Lower leg skin (tissue), 4 donors: ENCODE measurements at regions not wholly inside any gene's neighbourhood (a gene's known extent, or its start where the extent isn't known, plus 50 kb on each side); places are given as distances from the start of the nearest gene placed in this dataset.

ENCODE experiments used
- DNase-seq, 2 donors: peaks; one replicate each; pipeline ENCODE4 v3.0.0-alpha.2; 2019; ENCODE audit warnings: low spot score in 2 of 2
- H3K4me3 ChIP-seq: fragments of 200-600 bp; sonication (generic); 2 replicates; pipeline ENCODE4 v1.5.1; 2017; ENCODE audit warnings: mild to moderate bottlenecking, low read depth; ENCODE audit not compliant: poor library complexity, severe bottlenecking
- POLR2A ChIP-seq, 2 donors: fragments of 450-650 bp; IDR thresholded peaks; one replicate each; pipeline ENCODE4 v1.6.1; 2016 to 2017; ENCODE audit warnings: antibody characterized with exemption in 2 of 2, mild to moderate bottlenecking in 1 of 2, moderate library complexity in 1 of 2
- WGBS, 2 donors: methylation state at CpG; one replicate each; pipeline ENCODE4 v1.1.5; 2018; 5-methylcytosine and 5-hydroxymethylcytosine counted together
- intact Hi-C: fragments of 100-400 bp; cut with DNase I; formaldehyde crosslinking; loops from one replicate; pipeline ENCODE4 v1.15.0; 2023; ENCODE audit warnings: low total_unique reads
- TF ChIP-seq, protein P1 (sequence below), 3 donors: fragments of 450-650 bp; IDR thresholded peaks; one replicate each; pipeline ENCODE4 v1.5.1; 2016; ENCODE audit warnings: antibody characterized with exemption in 3 of 3, mild to moderate bottlenecking in 3 of 3, moderate library complexity in 2 of 3

DNA sequence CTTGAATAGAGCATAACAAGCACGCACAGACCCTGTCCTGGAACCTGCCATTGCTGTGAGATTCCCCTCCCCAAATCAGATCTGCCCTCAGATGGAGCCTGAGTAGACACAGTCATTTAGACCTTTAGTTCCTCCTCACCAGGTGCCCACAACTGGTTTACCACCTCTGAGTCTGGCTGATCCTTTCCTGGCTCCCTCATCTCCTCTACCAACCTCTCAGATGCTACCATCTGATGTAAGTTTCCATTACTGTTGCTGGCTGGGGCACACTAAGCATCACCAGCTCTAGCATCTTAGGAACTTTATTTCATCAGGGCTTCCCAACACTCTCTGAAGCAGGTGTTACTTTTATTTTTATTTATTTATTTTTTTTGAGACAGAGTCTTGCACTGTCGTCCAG lies 288.3 kb downstream of the TLE3 start:
- no peak for TF ChIP-seq POLR2A (IDR thresholded peaks at IDR 0.05)
- TF ChIP-seq, protein P1, sequence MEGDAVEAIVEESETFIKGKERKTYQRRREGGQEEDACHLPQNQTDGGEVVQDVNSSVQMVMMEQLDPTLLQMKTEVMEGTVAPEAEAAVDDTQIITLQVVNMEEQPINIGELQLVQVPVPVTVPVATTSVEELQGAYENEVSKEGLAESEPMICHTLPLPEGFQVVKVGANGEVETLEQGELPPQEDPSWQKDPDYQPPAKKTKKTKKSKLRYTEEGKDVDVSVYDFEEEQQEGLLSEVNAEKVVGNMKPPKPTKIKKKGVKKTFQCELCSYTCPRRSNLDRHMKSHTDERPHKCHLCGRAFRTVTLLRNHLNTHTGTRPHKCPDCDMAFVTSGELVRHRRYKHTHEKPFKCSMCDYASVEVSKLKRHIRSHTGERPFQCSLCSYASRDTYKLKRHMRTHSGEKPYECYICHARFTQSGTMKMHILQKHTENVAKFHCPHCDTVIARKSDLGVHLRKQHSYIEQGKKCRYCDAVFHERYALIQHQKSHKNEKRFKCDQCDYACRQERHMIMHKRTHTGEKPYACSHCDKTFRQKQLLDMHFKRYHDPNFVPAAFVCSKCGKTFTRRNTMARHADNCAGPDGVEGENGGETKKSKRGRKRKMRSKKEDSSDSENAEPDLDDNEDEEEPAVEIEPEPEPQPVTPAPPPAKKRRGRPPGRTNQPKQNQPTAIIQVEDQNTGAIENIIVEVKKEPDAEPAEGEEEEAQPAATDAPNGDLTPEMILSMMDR (IDR thresholded peaks at IDR 0.05) = no peak
- 81 to 86% methylated on average over 2 of the region's 2 CpGs for WGBS, 2 donors
- intact Hi-C loops = no loop called here
- no peak for DNase-seq
- H3K4me3 ChIP-seq = no peak overlapping the region

DNA sequence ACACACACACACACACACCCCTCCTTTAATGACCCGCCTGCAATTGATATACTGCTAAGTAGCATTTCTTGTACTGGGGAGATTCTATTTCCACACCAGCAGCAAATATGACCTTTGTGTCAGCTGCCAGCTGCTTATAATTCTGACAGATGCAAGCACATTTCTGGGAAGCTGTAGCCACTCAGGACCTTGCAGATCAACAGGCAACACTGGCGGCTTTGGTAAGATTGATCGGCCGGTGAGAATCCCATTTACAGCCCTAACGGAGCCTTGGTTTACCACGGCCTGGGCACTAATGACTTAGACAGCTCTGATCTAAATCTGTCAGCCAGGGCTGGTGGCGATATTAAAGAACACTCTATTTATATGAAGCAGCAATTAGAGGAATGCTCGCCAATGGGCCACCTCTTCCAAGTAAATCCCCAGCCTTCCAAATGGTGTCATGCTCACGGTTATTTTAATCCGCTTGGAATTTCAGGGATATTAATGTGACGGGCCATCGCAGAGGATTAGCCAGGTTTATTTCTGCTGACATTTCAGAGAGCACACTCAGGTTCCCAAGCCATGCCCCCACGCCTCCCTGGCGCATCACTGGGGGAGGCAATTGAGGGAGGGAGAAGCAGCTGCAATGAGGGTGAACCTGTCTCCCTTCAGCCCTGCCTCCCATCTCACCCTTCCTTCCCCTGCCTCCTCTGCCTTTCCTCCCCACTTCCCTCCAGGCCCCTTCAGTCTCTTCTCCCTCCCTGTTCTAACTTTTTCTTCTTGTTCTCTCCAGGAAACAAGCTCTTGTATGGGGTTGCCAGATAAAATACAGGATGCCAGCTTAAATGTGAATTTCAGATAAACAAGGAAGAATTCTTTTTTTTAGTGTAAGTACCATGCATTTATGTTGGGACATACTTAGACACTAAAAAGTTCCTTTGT lies 287.0 kb downstream of the TLE3 start:
- intact Hi-C loops = no loop called here
- no peak for DNase-seq
- 78 to 93% methylated on average over 14 of the region's 14 CpGs for WGBS, 2 donors
- no peak for TF ChIP-seq POLR2A (IDR thresholded peaks at IDR 0.05)
- TF ChIP-seq, protein P1 (IDR thresholded peaks at IDR 0.05) = no peak
- no peak overlapping the region for H3K4me3 ChIP-seq

DNA sequence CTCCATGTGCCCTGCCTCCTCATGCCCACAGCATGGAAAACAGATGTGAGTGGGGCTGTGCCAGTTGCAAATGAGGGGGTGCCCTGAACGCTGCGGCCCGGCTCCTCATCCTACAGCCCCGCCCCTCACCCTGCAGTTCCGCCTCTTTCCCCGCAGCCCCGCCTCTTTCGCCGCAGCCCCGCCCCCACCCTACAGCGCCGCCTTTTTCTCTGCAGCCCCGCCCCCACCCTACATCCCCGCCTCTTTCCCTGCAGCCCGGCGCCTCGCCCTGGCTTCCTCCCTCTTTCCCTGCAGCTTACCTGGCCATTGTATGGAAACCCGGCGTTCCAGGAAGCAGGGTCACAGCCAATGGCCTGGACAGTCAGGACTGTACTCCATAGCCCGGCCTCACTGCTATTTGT lies 284.9 kb downstream of the TLE3 start:
- intact Hi-C loops = no loop called here
- DNase-seq = no peak
- 41 to 62% methylated on average over 20 of the region's 20 CpGs for WGBS, 2 donors
- TF ChIP-seq, protein P1 (IDR thresholded peaks at IDR 0.05) = no peak
- no peak for TF ChIP-seq POLR2A (IDR thresholded peaks at IDR 0.05)
- H3K4me3 ChIP-seq = no peak overlapping the region

DNA sequence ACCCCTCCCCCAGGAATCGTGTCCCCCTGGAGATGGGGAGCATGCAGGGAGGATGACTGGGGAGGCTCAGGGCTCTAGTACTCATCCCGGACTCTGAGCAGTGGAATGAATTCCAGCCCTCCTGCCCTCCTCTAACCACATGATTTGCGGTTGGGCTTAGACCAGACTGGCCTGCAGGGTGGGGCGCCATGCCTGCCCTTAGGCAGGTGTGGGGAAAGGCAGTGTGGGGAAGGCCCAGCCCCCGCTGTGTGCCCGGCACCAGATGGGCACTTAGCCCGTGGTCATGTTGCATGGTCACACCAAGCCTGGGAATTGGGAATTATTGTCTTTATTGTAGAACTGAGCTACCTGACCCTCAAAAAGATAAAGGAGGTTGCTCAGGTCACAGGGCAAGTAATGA lies 283.8 kb downstream of the TLE3 start:
- TF ChIP-seq, protein P1 (IDR thresholded peaks at IDR 0.05) = no peak
- TF ChIP-seq POLR2A (IDR thresholded peaks at IDR 0.05) = no peak
- intact Hi-C loops = no loop called here
- 76 to 86% methylated on average over 6 to 7 of the region's 7 CpGs for WGBS, 2 donors
- no peak overlapping the region for H3K4me3 ChIP-seq
- DNase-seq = no peak

DNA sequence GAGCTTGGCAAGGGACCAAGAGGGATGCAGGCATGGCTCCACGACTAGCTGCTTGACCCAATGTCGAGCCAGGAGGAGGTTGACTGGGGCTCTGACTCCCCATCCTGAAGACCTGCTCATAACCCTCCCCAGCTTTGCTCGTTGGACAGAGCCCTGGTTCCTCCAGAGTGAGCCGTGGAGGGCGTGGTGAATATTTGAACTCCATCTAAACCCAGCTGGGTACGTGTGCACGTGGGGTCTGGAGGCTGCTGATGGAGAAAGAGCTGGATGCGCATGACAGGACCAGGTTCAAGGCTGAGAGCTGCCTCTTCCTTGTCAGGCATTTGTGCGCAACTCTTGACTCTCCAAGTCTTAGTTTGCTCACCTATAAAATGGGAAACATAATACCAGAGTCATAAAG lies 282.8 kb downstream of the TLE3 start:
- TF ChIP-seq, protein P1 (IDR thresholded peaks at IDR 0.05) = no peak
- no peak for TF ChIP-seq POLR2A (IDR thresholded peaks at IDR 0.05)
- intact Hi-C loops = no loop called here
- 92% methylated on average over 9 of the region's 9 CpGs for WGBS, 2 donors
- no peak overlapping the region for H3K4me3 ChIP-seq
- no peak for DNase-seq
